ENCODE measurements at regions not wholly inside any gene's neighbourhood (a gene's known extent, or its start where the extent isn't known, plus 50 kb on each side); places are given as distances from the start of the nearest gene placed in this dataset.

GRCh38 chr12:126899926-126900792 is 1366.8 kb upstream of the TMEM132C start:
- DNase-seq (ENCODE audit: low read depth): no peak
- TF ChIP-seq, protein P1, sequence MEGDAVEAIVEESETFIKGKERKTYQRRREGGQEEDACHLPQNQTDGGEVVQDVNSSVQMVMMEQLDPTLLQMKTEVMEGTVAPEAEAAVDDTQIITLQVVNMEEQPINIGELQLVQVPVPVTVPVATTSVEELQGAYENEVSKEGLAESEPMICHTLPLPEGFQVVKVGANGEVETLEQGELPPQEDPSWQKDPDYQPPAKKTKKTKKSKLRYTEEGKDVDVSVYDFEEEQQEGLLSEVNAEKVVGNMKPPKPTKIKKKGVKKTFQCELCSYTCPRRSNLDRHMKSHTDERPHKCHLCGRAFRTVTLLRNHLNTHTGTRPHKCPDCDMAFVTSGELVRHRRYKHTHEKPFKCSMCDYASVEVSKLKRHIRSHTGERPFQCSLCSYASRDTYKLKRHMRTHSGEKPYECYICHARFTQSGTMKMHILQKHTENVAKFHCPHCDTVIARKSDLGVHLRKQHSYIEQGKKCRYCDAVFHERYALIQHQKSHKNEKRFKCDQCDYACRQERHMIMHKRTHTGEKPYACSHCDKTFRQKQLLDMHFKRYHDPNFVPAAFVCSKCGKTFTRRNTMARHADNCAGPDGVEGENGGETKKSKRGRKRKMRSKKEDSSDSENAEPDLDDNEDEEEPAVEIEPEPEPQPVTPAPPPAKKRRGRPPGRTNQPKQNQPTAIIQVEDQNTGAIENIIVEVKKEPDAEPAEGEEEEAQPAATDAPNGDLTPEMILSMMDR (conservative IDR thresholded peaks at IDR 0.05; ENCODE audit: low read depth, low read length): no peak
- no peak overlapping the region for H3K4me3 ChIP-seq (ENCODE audit: low read depth, low read length)

DNA sequence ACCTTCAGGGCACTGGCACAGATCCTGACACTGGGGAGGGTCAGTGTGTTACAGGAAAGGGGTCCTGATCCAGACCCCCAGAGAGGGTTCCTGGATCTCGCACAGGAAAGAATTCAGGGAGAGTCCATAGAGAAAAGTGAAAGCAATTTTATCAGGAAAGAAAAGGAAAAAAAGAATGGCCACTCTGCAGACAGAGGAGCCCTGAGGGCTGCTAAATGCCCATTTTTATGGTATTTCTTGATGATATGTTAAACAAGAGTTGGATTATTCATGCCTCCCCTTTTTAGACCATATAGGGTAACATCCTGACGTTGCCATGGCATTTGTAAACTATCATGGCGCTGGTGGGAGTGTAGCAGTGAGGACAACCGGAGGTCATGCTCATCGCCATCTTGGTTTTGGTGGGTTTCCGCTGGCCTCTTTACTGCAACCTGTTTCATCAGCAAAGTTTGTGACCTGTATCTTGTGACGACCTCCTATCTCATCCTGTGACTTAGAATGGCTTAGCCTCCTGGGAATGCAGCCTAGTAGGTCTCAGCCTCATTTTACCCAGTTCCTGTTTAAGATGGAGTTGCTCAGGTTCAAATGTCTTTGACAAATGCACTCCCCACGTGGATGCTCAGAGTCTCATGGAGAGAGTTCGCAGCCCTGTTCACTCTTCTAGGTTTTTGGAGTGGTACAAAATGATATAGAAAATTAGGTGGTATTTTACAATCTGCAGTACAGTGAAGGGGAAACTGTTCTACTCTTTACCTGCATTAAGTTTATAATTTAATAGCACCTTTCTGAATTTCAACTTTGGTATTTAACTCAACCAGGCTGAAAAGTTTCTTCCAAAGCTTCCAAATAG is 1363.7 kb upstream of the TMEM132C start:
- TF ChIP-seq, protein P1 (conservative IDR thresholded peaks at IDR 0.05; ENCODE audit: low read depth, low read length): no peak
- H3K4me3 ChIP-seq (ENCODE audit: low read depth, low read length): no peak overlapping the region
- DNase-seq (ENCODE audit: low read depth): no peak

DNA sequence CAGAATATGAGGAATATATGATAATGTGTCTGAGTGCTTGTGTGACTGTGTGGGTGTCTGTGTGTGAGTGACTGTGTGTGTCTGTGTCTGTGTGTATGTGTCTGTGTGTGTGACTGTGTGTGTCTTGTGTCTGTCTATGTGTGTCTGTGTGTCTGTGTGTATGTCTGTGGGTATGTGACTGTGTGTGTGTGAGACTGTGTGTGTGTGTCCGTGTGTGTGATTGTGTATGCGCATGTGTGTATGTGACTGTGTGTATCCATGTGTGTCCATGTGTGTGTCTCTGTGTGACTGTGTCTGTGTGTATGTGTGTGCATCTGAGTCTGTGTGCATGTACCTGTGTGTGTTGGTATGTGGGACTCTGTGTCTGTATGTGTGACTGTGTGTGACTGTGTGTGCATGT is 1361.2 kb upstream of the TMEM132C start:
- TF ChIP-seq, protein P1 (conservative IDR thresholded peaks at IDR 0.05; ENCODE audit: low read depth, low read length): no peak
- no peak for DNase-seq (ENCODE audit: low read depth)
- H3K4me3 ChIP-seq (ENCODE audit: low read depth, low read length): no peak overlapping the region

DNA sequence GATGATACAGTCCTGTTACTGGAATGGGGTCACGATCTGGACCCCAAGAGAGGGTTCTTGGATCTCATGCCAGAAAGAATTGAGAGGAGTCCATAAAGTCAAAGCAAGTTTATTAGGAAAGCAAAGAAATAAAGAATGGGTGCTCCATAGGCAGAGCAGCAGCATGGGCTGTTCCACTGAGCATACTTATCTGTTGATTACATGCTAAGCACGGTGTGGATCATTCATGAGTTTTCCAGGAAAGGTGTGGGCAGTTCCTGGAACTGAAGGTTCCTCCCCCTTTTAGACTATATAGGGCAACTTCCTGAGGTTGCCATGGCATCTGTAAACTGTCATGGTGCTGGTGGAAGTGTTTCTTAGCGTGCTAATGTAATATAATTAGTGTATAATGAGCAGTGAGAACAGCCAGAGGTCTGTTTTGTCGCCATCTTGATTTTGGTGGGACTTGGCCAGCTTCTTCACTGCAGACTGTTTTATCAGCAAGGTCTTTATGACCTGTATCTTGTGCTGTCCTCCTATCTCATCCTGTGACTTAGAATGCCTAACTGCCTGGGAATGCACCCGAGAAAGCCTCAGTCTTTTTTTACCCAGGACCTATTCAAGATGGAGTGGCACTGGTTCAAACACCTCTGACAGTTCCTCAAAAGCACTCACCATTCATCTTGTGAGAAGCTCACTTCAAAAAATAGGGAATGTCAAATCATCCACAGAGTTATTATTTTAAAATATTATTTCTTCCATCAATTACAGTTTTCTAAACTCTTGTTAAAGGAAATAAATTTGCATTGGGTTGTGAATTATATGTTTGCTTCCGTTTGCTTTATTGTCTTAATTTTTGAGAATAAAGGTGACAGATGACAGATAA is 1358.8 kb upstream of the TMEM132C start:
- no peak overlapping the region for H3K4me3 ChIP-seq (ENCODE audit: low read depth, low read length)
- TF ChIP-seq, protein P1 (conservative IDR thresholded peaks at IDR 0.05; ENCODE audit: low read depth, low read length): no peak
- DNase-seq (ENCODE audit: low read depth): no peak

DNA sequence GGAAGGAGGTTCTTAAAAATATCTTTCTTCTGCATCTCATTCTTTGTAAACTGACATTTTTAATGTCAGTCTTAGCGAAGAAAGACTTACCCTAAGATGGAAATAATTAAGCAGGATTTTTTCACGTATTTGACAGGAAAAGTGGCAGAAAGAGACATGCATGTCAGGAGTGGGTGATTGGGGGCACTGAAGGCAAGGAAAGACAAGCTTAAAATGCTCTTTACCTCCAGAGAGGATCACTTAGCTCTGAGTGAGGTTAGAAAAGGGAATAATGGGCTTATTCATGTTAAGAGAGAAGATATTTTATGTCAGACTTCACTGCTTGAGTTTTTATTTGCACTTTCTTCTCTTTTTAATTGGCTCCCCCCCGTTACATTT is 1358.2 kb upstream of the TMEM132C start:
- DNase-seq (ENCODE audit: low read depth): no peak
- no peak overlapping the region for H3K4me3 ChIP-seq (ENCODE audit: low read depth, low read length)
- TF ChIP-seq, protein P1 (conservative IDR thresholded peaks at IDR 0.05; ENCODE audit: low read depth, low read length): no peak

- H3K4me3 ChIP-seq (ENCODE audit: low read depth, low read length): no peak overlapping the region
- no peak for DNase-seq (ENCODE audit: low read depth)
- TF ChIP-seq, protein P1 (conservative IDR thresholded peaks at IDR 0.05; ENCODE audit: low read depth, low read length): no peak
Observed at GRCh38 chr12:126910570-126910969, 1356.4 kb upstream of the TMEM132C start.
